ENCODE measurements at regions not wholly inside any gene's neighbourhood (a gene's known extent, or its start where the extent isn't known, plus 50 kb on each side); places are given as distances from the start of the nearest gene placed in this dataset.

DNA sequence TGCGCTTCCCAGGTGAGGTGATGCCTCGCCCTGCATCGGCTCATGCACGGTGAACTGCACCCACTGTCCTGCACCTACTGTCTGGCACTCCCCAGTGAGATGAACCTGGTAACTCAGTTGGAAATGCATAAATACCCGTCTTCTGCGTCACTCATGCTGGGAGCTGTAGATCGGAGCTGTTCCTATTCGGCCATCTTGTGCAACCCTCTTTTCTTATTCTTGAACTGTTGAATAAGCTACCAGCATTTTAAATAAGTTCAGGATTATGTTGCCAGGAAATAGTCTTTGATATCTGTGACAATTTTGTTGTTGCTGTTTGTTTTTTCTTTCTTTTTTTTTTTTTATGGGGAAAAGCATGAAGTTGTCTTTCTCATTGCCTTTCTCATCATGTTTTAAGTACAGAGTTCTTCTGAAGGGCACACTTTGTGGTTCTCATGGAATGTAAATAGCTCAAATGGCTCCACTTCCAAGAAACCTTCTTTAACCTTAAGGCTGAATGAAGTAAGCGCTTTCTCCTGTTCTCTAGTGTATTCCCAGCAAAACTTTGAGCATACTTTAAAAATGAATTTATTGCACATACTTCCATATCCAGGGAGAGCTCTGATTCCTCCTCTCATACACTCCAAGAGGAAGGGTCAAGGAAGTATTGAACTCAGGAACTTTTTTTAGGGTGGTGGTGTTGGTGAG, 468.0 kb upstream of the TBL1XR1 start:
- no peaks in the 10 kb centered on the region for H3K36me3 ChIP-seq
- 93% methylated on average over 8 of the region's 9 CpGs for WGBS
- DNase-seq (ENCODE audit: extremely low spot score) = no peak
- no peak overlapping the region for H3K4me3 ChIP-seq
- no peaks in the 10 kb centered on the region for H3K9me3 ChIP-seq
- no peaks in the 10 kb centered on the region for H3K4me1 ChIP-seq
- no peak overlapping the region for H3K27ac ChIP-seq (replicated peaks in 1 of 4)
- H3K27me3 ChIP-seq = no peaks in the 10 kb centered on the region
- intact Hi-C loops (cut with DNase I) = no loop called here
- TF ChIP-seq EP300 (IDR thresholded peaks at IDR 0.05) (no peak), POLR2A (IDR thresholded peaks at IDR 0.05; ENCODE audit: low read depth) (no peak), POLR2AphosphoS5 (IDR thresholded peaks at IDR 0.05) (no peak)
- TF ChIP-seq, protein P1, sequence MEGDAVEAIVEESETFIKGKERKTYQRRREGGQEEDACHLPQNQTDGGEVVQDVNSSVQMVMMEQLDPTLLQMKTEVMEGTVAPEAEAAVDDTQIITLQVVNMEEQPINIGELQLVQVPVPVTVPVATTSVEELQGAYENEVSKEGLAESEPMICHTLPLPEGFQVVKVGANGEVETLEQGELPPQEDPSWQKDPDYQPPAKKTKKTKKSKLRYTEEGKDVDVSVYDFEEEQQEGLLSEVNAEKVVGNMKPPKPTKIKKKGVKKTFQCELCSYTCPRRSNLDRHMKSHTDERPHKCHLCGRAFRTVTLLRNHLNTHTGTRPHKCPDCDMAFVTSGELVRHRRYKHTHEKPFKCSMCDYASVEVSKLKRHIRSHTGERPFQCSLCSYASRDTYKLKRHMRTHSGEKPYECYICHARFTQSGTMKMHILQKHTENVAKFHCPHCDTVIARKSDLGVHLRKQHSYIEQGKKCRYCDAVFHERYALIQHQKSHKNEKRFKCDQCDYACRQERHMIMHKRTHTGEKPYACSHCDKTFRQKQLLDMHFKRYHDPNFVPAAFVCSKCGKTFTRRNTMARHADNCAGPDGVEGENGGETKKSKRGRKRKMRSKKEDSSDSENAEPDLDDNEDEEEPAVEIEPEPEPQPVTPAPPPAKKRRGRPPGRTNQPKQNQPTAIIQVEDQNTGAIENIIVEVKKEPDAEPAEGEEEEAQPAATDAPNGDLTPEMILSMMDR (IDR thresholded peaks at IDR 0.05) = no peak

DNA sequence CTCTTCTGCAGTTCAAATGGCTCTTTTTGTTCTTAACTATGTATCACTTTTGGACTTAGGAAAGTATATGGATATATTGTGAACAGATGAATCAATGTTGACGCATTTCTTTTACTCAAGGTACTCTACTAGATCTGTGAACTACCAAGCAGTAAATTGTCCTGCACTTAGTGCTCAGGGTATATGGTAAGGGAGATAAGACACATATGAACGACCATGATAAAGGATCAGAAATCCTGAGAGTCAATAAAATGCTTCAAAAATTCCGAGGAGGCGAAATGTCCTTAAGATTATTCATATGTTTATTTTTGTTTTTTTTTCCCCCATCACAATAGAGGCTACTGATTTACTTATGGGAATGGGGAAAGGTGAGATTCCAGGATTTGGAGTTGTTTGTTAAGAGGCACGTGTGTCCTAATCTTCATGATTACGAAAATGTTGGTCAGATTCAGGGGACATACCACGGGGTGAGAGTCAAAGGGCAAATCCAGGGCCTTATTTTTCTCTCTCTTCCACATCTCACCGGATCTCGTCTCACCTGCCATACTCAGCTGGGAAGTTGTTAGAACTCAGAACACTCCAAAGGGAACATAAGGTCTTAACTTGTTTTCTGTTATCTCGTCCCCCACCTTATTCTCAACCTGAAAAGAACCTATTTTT, 475.1 kb upstream of the TBL1XR1 start:
- peak overlapping the region in 3 of 4 donors; percentile 5 to 64 (median 15) for H3K27ac ChIP-seq (replicated peaks in 1 of 4)
- DNase-seq (ENCODE audit: extremely low spot score) = no peak
- 92% methylated on average over 10 of the region's 10 CpGs for WGBS
- no peak for TF ChIP-seq EP300 (IDR thresholded peaks at IDR 0.05)
- TF ChIP-seq, protein P1 (IDR thresholded peaks at IDR 0.05) = no peak
- no peak for TF ChIP-seq POLR2A (IDR thresholded peaks at IDR 0.05; ENCODE audit: low read depth)
- no peak for TF ChIP-seq POLR2AphosphoS5 (IDR thresholded peaks at IDR 0.05)
- intact Hi-C loops (cut with DNase I) = no loop called here
- no peaks in the 10 kb centered on the region for H3K9me3 ChIP-seq
- H3K27me3 ChIP-seq = no peaks in the 10 kb centered on the region
- H3K4me3 ChIP-seq = no peak overlapping the region
- peaks cover 11 to 34% (median 25%) of the 10 kb centered on the region in 4 donors for H3K4me1 ChIP-seq
- no peaks in the 10 kb centered on the region for H3K36me3 ChIP-seq

DNA sequence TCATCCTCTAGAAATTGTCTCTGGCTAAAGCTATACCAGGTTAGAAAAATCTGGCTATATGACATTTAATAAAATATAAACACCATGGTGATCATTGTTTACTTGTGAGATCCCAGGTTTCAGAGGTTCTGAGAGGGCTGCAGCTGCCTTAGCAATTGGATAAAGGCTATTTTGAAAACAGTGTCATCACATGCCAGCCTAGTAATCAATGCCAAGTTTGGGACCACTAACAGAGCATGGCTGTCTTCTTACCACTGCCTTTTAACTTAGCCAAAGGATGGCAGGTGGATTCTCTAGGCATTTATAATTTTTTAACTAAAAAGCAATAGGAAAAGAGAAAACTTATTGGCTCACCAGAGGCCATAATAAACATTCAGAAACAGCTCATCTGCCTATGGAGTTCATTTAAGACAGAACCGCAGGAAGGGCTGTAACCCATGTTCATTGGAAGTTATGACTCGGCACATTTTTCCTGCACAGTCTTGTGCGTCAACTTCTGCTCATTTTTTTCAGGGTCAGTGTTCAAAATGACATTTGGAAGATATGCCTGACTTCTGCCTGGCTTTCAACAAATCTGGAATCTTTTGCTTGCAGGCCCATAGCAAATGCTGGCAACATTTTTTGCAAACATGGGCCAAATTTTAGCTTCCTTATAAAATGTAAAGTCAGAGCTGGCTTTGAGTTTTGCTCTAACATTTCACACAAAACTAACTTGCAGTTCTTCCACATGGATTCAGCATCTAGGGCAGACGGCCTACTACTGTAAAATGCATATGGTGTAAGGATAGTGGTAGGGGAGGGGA, 476.0 kb upstream of the TBL1XR1 start:
- intact Hi-C loops (cut with DNase I) = no loop called here
- H3K36me3 ChIP-seq = no peaks in the 10 kb centered on the region

GRCh38 chr3:177674186-177674585, 476.9 kb upstream of the TBL1XR1 start:
- no peaks in the 10 kb centered on the region for H3K9me3 ChIP-seq
- DNase-seq (ENCODE audit: extremely low spot score) = no peak
- H3K36me3 ChIP-seq = no peaks in the 10 kb centered on the region
- WGBS = 100% methylated on average over 3 of the region's 3 CpGs
- no peak overlapping the region for H3K4me3 ChIP-seq
- H3K27me3 ChIP-seq = no peaks in the 10 kb centered on the region
- intact Hi-C loops (cut with DNase I) = no loop called here
- H3K27ac ChIP-seq (replicated peaks in 1 of 4) = no peak overlapping the region
- TF ChIP-seq EP300 (IDR thresholded peaks at IDR 0.05) = no peak
- no peak for TF ChIP-seq POLR2AphosphoS5 (IDR thresholded peaks at IDR 0.05)
- TF ChIP-seq, protein P1 (IDR thresholded peaks at IDR 0.05) = no peak
- no peak for TF ChIP-seq POLR2A (IDR thresholded peaks at IDR 0.05; ENCODE audit: low read depth)
- H3K4me1 ChIP-seq = peaks cover 11 to 34% (median 28%) of the 10 kb centered on the region in 4 donors

More for the DNA sequence above, 476.0 kb upstream of the TBL1XR1 start:
- Histone ChIP-seq H3K9me3 (no peaks in the 10 kb centered on the region), H3K4me1 (peaks cover 11 to 34% (median 25%) of the 10 kb centered on the region in 4 donors), H3K4me3 (no peak overlapping the region), H3K27me3 (no peaks in the 10 kb centered on the region), H3K27ac (replicated peaks in 1 of 4) (peak overlapping the region; percentile 15 to 64 (median 39))
- WGBS = 40% methylated on average over 4 of the region's 4 CpGs
- TF ChIP-seq POLR2A (IDR thresholded peaks at IDR 0.05; ENCODE audit: low read depth) = no peak
- TF ChIP-seq POLR2AphosphoS5 (IDR thresholded peaks at IDR 0.05) = peak; percentile 1 to 16
- DNase-seq (ENCODE audit: extremely low spot score) = no peak

GRCh38 chr3:177676148-177676547, 478.9 kb upstream of the TBL1XR1 start:
- Histone ChIP-seq H3K27me3 (no peaks in the 10 kb centered on the region), H3K4me3 (no peak overlapping the region), H3K9me3 (no peaks in the 10 kb centered on the region), H3K27ac (replicated peaks in 1 of 4) (no peak overlapping the region), H3K4me1 (peaks cover 20 to 47% (median 37%) of the 10 kb centered on the region in 4 donors), H3K36me3 (no peaks in the 10 kb centered on the region)
- no peak for DNase-seq (ENCODE audit: extremely low spot score)
- intact Hi-C loops (cut with DNase I) = no loop called here
- WGBS = 70% methylated on average over 3 of the region's 3 CpGs
- TF ChIP-seq POLR2A (IDR thresholded peaks at IDR 0.05; ENCODE audit: low read depth) (no peak), EP300 (IDR thresholded peaks at IDR 0.05) (no peak), POLR2AphosphoS5 (IDR thresholded peaks at IDR 0.05) (no peak)
- TF ChIP-seq, protein P1 (IDR thresholded peaks at IDR 0.05) = no peak
